Tibial nerve (tissue), 4 donors: ENCODE measurements at regions not wholly inside any gene's neighbourhood (a gene's known extent, or its start where the extent isn't known, plus 50 kb on each side); places are given as distances from the start of the nearest gene placed in this dataset.

Experiments used
- DNase-seq, 2 donors: peaks; one replicate each; pipeline ENCODE4 v3.0.0-alpha.2; 2019; ENCODE audit warnings: low spot score in 2 of 2
- H3K27ac ChIP-seq, 4 donors: fragments of 200-600 bp; sonication (generic) in 3 of 4; one replicate each; pipeline ENCODE4 v1.5.1; 2017 to 2019; ENCODE audit warnings: mild to moderate bottlenecking in 1 of 4
- H3K27me3 ChIP-seq, 2 donors: fragments of 200-600 bp; sonication (generic) in 1 of 2; one replicate each; pipeline versions ENCODE4 v1.5.1 to v1.6.0; 2017 to 2019
- H3K36me3 ChIP-seq, 3 donors: fragments of 200-600 bp; sonication (generic); one replicate each; pipeline ENCODE4 v1.5.1; 2018 to 2019
- H3K4me1 ChIP-seq, 4 donors: fragments of 200-600 bp; sonication (generic) in 3 of 4; one replicate each; pipeline ENCODE4 v1.5.1; 2017 to 2019
- H3K4me3 ChIP-seq, 4 donors: fragments of 200-600 bp; sonication (generic) in 3 of 4; one replicate each; pipeline ENCODE4 v1.5.1; 2017 to 2019; ENCODE audit warnings: mild to moderate bottlenecking in 1 of 4, moderate library complexity in 1 of 4
- H3K9me3 ChIP-seq, 4 donors: fragments of 200-600 bp; sonication (generic) in 3 of 4; one replicate each; pipeline ENCODE4 v1.5.1; 2017 to 2019
- EP300 ChIP-seq, 2 donors: sonication (generic); formaldehyde crosslinking; IDR thresholded peaks; one replicate each; pipeline ENCODE4 v1.6.1; 2017; ENCODE audit warnings: antibody characterized with exemption in 2 of 2, mild to moderate bottlenecking in 1 of 2
- POLR2A ChIP-seq, 2 donors: fragments of 450-650 bp; IDR thresholded peaks; one replicate each; pipeline ENCODE4 v1.6.1; 2017; ENCODE audit warnings: antibody characterized with exemption in 2 of 2, mild to moderate bottlenecking in 2 of 2, moderate library complexity in 2 of 2
- WGBS, 2 donors: methylation state at CpG; one replicate each; pipeline ENCODE4 v1.1.5; 2018; 5-methylcytosine and 5-hydroxymethylcytosine counted together
- TF ChIP-seq, protein P1 (sequence below), 5 experiments: fragments of 200-600 bp in 3 of 5; fragments of 450-650 bp in 2 of 5; sonication (generic) in 3 of 5; IDR thresholded peaks; one replicate each; pipeline ENCODE4 v1.5.1; 2016 to 2019; ENCODE audit warnings: antibody characterized with exemption in 5 of 5, mild to moderate bottlenecking in 3 of 5, moderate library complexity in 2 of 5

DNA sequence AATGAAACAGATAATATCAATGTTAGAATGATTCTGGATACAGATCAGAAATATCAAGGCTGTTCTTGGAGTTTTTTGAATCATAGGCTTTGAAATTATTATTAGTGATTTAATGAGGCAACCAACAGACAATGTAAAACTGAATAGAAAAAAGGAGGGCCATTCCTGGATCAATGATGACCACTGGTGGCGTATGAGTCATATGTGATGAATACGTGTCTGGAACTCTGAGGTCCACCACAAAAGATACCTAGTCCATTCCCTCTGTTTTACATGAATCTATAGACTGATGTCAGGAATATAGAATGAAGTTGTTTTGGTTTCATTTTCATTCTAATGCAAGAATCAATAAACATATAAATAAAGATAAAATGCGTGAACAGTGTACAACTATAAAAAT lies 78.3 kb upstream of the RTL1 start:
- Histone ChIP-seq H3K4me1 (no peaks in the 10 kb centered on the region), H3K27me3 (no peaks in the 10 kb centered on the region), H3K27ac (no peak overlapping the region), H3K4me3 (no peak overlapping the region), H3K36me3 (no peaks in the 10 kb centered on the region), H3K9me3 (no peaks in the 10 kb centered on the region)
- WGBS, 2 donors = 74 to 78% methylated on average over 3 of the region's 3 CpGs
- no peak for DNase-seq
- TF ChIP-seq POLR2A (IDR thresholded peaks at IDR 0.05) (no peak), EP300 (IDR thresholded peaks at IDR 0.05) (no peak)
- TF ChIP-seq, protein P1, sequence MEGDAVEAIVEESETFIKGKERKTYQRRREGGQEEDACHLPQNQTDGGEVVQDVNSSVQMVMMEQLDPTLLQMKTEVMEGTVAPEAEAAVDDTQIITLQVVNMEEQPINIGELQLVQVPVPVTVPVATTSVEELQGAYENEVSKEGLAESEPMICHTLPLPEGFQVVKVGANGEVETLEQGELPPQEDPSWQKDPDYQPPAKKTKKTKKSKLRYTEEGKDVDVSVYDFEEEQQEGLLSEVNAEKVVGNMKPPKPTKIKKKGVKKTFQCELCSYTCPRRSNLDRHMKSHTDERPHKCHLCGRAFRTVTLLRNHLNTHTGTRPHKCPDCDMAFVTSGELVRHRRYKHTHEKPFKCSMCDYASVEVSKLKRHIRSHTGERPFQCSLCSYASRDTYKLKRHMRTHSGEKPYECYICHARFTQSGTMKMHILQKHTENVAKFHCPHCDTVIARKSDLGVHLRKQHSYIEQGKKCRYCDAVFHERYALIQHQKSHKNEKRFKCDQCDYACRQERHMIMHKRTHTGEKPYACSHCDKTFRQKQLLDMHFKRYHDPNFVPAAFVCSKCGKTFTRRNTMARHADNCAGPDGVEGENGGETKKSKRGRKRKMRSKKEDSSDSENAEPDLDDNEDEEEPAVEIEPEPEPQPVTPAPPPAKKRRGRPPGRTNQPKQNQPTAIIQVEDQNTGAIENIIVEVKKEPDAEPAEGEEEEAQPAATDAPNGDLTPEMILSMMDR (IDR thresholded peaks at IDR 0.05) = no peak

DNA sequence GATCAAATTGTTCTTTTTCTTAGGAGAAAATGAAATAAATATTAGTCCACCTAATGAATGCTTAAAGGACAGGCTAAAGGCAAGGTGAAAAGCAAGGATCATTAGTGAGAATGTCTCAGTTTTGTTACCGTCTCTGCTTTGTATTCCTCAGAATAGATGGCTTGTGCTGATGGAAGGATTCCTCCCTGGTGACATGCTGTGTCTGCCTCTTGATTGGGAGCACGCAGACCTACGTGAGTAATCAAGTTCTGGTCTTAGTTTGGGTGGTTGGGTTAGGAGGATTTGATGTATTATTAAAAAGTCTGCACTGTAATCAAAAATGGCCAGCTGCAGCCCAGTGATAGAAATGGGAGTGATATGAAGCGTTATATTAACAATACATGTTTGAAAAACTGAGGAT lies 78.8 kb upstream of the RTL1 start:
- Histone ChIP-seq H3K27me3 (no peaks in the 10 kb centered on the region), H3K36me3 (no peaks in the 10 kb centered on the region), H3K27ac (no peak overlapping the region), H3K9me3 (no peaks in the 10 kb centered on the region), H3K4me1 (no peaks in the 10 kb centered on the region), H3K4me3 (no peak overlapping the region)
- 75 to 78% methylated on average over 4 of the region's 4 CpGs for WGBS, 2 donors
- TF ChIP-seq POLR2A (IDR thresholded peaks at IDR 0.05) (no peak), EP300 (IDR thresholded peaks at IDR 0.05) (no peak)
- TF ChIP-seq, protein P1 (IDR thresholded peaks at IDR 0.05) = no peak
- DNase-seq = no peak

DNA sequence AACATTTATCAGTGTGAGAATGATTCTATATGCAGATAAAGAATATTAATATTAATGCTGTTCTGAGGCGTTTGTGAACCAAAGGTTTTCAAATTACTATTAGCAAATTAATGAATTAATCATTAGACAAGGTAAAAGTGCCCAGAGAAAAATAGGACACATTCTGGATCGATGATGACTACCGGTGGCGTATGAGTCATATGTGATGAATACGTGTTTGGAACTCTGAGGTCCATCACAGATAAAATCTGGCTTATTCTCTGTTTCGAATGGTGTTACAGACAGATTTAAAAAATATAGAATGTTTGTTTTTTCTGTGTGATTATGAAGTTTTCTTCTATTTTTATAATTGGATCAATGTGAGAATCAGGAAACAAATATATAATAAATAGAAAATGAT lies 79.2 kb upstream of the RTL1 start:
- H3K27ac ChIP-seq = no peak overlapping the region
- 84 to 88% methylated on average over 6 of the region's 6 CpGs for WGBS, 2 donors
- H3K27me3 ChIP-seq = no peaks in the 10 kb centered on the region
- H3K9me3 ChIP-seq = no peaks in the 10 kb centered on the region
- H3K4me1 ChIP-seq = no peaks in the 10 kb centered on the region
- no peak for DNase-seq
- H3K4me3 ChIP-seq = no peak overlapping the region
- TF ChIP-seq, protein P1 (IDR thresholded peaks at IDR 0.05) = no peak
- H3K36me3 ChIP-seq = no peaks in the 10 kb centered on the region

DNA sequence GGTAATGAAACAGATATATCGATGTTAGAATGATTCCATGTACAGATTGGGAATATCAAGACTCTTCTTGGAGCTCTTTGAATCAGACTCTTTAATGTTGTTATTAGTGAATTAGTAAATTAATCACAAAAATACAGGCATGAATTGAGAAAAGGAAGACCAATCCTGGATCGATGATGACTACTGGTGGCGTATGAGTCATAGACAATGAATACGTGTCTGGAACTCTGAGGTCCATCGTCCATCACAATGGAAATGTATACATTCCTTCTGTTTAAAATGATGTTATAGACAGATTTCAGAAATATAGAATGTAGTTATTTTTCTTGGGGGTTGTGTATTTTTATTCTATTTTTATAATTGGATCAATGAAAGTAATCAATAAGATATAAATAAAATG lies 80.2 kb upstream of the RTL1 start:
- Histone ChIP-seq H3K4me3 (no peak overlapping the region), H3K4me1 (no peaks in the 10 kb centered on the region), H3K27ac (no peak overlapping the region), H3K27me3 (no peaks in the 10 kb centered on the region), H3K36me3 (no peaks in the 10 kb centered on the region), H3K9me3 (no peaks in the 10 kb centered on the region)
- WGBS, 2 donors = 90 to 94% methylated on average over 5 of the region's 5 CpGs
- TF ChIP-seq, protein P1 (IDR thresholded peaks at IDR 0.05) = no peak
- TF ChIP-seq EP300 (IDR thresholded peaks at IDR 0.05) (no peak), POLR2A (IDR thresholded peaks at IDR 0.05) (no peak)
- no peak for DNase-seq

DNA sequence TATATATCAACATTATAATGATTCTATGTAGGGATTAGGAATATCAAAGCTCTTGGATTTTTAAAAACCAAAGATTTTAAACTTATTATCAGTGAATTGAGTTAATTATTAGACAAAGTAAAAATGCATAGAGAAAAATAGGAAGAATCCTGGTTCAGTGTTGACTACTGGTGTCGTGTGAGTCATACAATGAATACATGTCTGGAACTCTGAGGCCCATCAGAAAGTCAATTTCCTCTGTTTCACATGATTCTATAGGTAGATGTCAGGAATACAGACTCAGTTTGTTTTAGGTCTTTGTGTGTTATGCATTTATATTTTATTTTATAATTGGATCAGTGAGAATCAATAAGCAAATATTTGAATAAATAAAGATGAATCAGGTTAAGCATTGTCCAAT lies 84.5 kb upstream of the RTL1 start:
- no peaks in the 10 kb centered on the region for H3K27me3 ChIP-seq
- no peak overlapping the region for H3K27ac ChIP-seq
- no peak overlapping the region for H3K4me3 ChIP-seq
- no peaks in the 10 kb centered on the region for H3K9me3 ChIP-seq
- DNase-seq = no peak
- no peaks in the 10 kb centered on the region for H3K4me1 ChIP-seq
- no peaks in the 10 kb centered on the region for H3K36me3 ChIP-seq
- TF ChIP-seq, protein P1 (IDR thresholded peaks at IDR 0.05) = no peak
- no peak for TF ChIP-seq POLR2A (IDR thresholded peaks at IDR 0.05)
- WGBS, 2 donors = 83 to 86% methylated on average over 1 of the region's 1 CpG
